ENCODE measurements at regions not wholly inside any gene's neighbourhood (a gene's known extent, or its start where the extent isn't known, plus 50 kb on each side); places are given as distances from the start of the nearest gene placed in this dataset.

- no peak for TF ChIP-seq REST (IDR thresholded peaks at IDR 0.05; ENCODE audit: low read depth, low read length)
- TF ChIP-seq BRCA1 (IDR thresholded peaks at IDR 0.05; ENCODE audit: low read depth, low read length): no peak
Observed at GRCh38 chr4:15299627-15300026, 128.2 kb upstream of the C1QTNF7 start (continued).

- SMC1A ChIA-PET (ENCODE audit: uncharacterized antibody, unreplicated experiment): no interaction called here
- Histone ChIP-seq H3K4me1 (ENCODE audit: control insufficient read depth, insufficient read depth, low read length) (no peaks in the 10 kb centered on the region), H3K79me2 (ENCODE audit: control insufficient read depth, insufficient read depth, low read length) (no peaks in the 10 kb centered on the region), H3K27ac (ENCODE audit: control insufficient read depth, insufficient read depth) (no peak overlapping the region), H3K9ac (ENCODE audit: control insufficient read depth, insufficient read depth, low read length) (no peak overlapping the region), H3K4me2 (ENCODE audit: control insufficient read depth, insufficient read depth) (no peak overlapping the region), H2AFZ (ENCODE audit: control insufficient read depth, low read depth, low read length) (no peak overlapping the region), H3K4me3 (no peak overlapping the region), H3K9me3 (replicated peaks; ENCODE audit: control insufficient read depth, insufficient read depth, low read length) (no peaks in the 10 kb centered on the region), H4K20me1 (ENCODE audit: control insufficient read depth, insufficient read depth) (no peaks in the 10 kb centered on the region), H3K36me3 (ENCODE audit: control insufficient read depth in 2 of 2, insufficient read depth in 2 of 2, low read length in 1 of 2) (no peaks in the 10 kb centered on the region), H3K27me3 (replicated peaks in 1 of 2; ENCODE audit: control insufficient read depth in 2 of 2, insufficient read depth in 2 of 2, low read length in 1 of 2) (no peaks in the 10 kb centered on the region)
- 0% methylated on average over 2 of the region's 2 CpGs for WGBS (ENCODE audit: insufficient coverage, insufficient replicate concordance, low lambda C conversion rate, missing lambda C conversion rate)
- intact Hi-C loops (cut with micrococcal nuclease; ENCODE audit: unreplicated experiment) (no loop called here), in situ Hi-C loops (cut with MboI) (no loop called here)
- ATAC-seq (no peak), DNase-seq (ENCODE audit: low read depth, low spot score) (no peak), FAIRE-seq (no peak)
- POLR2A ChIA-PET: no interaction called here
- BruUV-seq (replicated peaks): no TSS peak
- RAD21 ChIA-PET (ENCODE audit: unreplicated experiment): no interaction called here
- CTCF ChIA-PET: interaction anchor here (1.0 to 1.3 kb wide), 2 partner anchors 9 to 12 kb away, joined by 3 read pairs; no protein-coding TSS in a partner anchor
- TF ChIP-seq ZBTB4 (CRISPR knock-in tag; IDR thresholded peaks at IDR 0.05) (no peak), RUNX3 (IDR thresholded peaks at IDR 0.05; ENCODE audit: low read length) (no peak), EP300 (IDR thresholded peaks at IDR 0.05; ENCODE audit: borderline replicate concordance in 1 of 2, control insufficient read depth in 1 of 2, low read depth in 2 of 2, low read length in 2 of 2) (no peak), POU2F2 (IDR thresholded peaks at IDR 0.05; ENCODE audit: borderline replicate concordance, low read depth, low read length) (no peak), MEF2B (IDR thresholded peaks at IDR 0.05; ENCODE audit: partially characterized antibody, poor library complexity, severe bottlenecking) (no peak), GABPA (IDR thresholded peaks at IDR 0.05; ENCODE audit: low read depth) (no peak), E4F1 (IDR thresholded peaks at IDR 0.05; ENCODE audit: borderline replicate concordance, partially characterized antibody) (no peak), BACH1 (IDR thresholded peaks at IDR 0.05; ENCODE audit: borderline replicate concordance) (no peak), RELB (IDR thresholded peaks at IDR 0.05; ENCODE audit: low read depth) (no peak)
Observed at GRCh38 chr4:15303052-15303641, 124.7 kb upstream of the C1QTNF7 start.
